ENCODE measurements at regions not wholly inside any gene's neighbourhood (a gene's known extent, or its start where the extent isn't known, plus 50 kb on each side); places are given as distances from the start of the nearest gene placed in this dataset.
A peak's percentile ranks its signal among the peaks of the same experiment; 100 is the strongest.
"Not testable (repeated sequence)": the region's sequence is repeated elsewhere in the genome, so short reads cannot be mapped to it uniquely, and the experiment has no call there.

DNA sequence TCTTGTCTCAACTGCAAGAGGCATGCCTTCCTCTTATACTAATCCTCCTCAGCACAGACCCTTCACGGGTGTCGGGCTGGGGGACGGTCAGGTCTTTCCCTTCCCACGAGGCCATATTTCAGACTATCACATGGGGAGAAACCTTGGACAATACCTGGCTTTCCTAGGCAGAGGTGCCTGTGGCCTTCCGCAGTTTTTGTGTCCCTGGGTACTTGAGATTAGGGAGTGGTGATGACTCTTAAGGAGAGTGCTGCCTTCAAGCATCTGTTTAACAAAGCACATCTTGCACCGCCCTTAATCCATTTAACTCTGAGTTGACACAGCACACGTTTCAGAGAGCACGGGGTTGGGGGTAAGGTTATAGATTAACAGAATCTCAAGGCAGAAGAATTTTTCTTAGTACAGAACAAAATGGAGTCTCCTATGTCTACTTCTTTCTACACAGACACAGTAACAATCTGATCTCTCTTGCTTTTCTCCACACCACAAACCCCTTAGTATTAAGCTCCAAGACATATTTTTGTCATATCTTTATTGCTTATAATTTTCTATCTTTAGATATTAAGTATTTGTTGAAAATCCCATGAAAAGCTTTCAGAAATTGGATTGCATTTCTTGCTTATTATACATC is 72.8 kb upstream of the LPCAT1 start:
- not testable (repeated sequence) for H3K36me3 ChIP-seq (ENCODE audit: control insufficient read depth, insufficient read depth, low read length); H3K9me3 ChIP-seq (replicated peaks; ENCODE audit: control insufficient read depth, low read depth, low read length); H3K27ac ChIP-seq (ENCODE audit: low read length); H3K4me1 ChIP-seq (ENCODE audit: control insufficient read depth, insufficient read depth, low read length); H3K27me3 ChIP-seq (ENCODE audit: control insufficient read depth, insufficient read depth, low read length); DNase-seq; H3K4me3 ChIP-seq (ENCODE audit: low read length)
- WGBS (ENCODE audit: insufficient coverage): no CpG with 5 or more reads among the region's 8 CpGs

DNA sequence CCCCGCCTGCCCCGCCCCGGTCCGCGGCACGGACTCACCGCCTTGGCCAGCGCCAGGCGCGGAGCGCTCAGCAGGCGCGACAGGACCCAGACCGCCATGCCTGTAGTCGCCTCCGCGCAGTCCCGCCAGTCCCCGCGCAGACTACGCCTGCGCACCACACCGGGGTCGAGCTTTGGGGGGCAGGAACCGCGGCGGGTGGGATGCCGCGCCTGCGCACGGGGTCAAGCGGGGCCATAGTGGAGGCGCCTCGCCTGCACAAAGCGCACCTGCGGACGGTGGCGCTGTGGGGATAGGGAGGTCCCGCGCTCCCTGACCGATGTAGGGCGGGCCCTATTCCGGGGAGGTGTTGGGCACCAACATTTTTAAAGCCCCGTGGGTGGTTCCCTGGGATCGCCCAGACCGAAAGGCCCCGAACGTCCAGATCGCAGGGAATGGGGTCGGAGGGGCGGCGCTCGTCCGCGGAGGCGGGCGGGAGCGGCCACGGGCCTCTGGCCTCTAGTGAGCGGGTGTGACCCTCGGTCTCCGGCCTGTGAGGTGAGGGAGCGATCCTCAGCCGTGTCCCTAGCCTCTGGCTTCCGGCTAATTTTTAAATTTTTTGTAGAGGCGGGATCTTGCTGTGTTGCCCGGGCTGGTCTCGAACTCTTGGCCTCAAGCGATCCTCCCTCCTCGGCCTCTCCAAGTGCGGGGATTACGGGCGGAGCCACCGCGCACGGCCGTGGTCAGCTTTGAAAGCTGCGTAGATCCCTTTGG is 70.8 kb upstream of the LPCAT1 start:
- H3K4me1 ChIP-seq (ENCODE audit: control insufficient read depth, insufficient read depth, low read length): peaks cover 6% of the 10 kb centered on the region
- H3K27me3 ChIP-seq (ENCODE audit: control insufficient read depth, insufficient read depth, low read length): no peaks in the 10 kb centered on the region
- H3K9me3 ChIP-seq (replicated peaks; ENCODE audit: control insufficient read depth, low read depth, low read length): no peaks in the 10 kb centered on the region
- peaks cover 3% of the 10 kb centered on the region for H3K36me3 ChIP-seq (ENCODE audit: control insufficient read depth, insufficient read depth, low read length)
- peak overlapping the region; percentile 76 for H3K4me3 ChIP-seq (ENCODE audit: low read length)
- peak overlapping the region; percentile 62 for H3K27ac ChIP-seq (ENCODE audit: low read length)
- DNase-seq: peak; percentile 90
- WGBS (ENCODE audit: insufficient coverage): 15% methylated on average over 72 of the region's 78 CpGs

DNA sequence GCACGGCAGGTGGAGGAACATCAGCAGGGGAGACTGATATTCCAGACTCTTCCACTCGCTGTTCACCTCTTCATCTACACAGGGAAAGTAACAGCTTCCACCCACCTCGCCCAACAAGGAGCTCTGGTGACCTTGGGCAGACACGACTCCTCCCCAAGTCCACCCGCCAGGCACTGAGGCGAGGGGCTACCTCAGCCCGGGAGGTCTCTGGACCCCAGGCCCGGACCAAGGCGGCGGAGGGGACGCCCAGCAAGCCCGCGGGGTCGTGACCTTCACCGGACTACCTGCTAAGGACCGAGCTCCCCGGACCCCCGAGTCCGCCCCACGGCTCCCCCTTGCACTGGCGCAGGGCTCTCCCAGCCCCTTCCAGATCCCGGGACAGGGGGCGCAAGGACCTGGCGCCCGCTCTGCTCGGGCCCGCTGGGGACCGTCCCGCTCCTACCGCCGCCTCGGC is 70.2 kb upstream of the LPCAT1 start:
- WGBS (ENCODE audit: insufficient coverage): 10% methylated on average over 31 of the region's 32 CpGs
- Histone ChIP-seq H3K4me3 (ENCODE audit: low read length) (peak overlapping the region; percentile 76), H3K27ac (ENCODE audit: low read length) (peak overlapping the region; percentile 42), H3K27me3 (ENCODE audit: control insufficient read depth, insufficient read depth, low read length) (no peaks in the 10 kb centered on the region), H3K9me3 (replicated peaks; ENCODE audit: control insufficient read depth, low read depth, low read length) (no peaks in the 10 kb centered on the region), H3K36me3 (ENCODE audit: control insufficient read depth, insufficient read depth, low read length) (peaks cover 3% of the 10 kb centered on the region), H3K4me1 (ENCODE audit: control insufficient read depth, insufficient read depth, low read length) (peaks cover 6% of the 10 kb centered on the region)
- peak; percentile 17 for DNase-seq

DNA sequence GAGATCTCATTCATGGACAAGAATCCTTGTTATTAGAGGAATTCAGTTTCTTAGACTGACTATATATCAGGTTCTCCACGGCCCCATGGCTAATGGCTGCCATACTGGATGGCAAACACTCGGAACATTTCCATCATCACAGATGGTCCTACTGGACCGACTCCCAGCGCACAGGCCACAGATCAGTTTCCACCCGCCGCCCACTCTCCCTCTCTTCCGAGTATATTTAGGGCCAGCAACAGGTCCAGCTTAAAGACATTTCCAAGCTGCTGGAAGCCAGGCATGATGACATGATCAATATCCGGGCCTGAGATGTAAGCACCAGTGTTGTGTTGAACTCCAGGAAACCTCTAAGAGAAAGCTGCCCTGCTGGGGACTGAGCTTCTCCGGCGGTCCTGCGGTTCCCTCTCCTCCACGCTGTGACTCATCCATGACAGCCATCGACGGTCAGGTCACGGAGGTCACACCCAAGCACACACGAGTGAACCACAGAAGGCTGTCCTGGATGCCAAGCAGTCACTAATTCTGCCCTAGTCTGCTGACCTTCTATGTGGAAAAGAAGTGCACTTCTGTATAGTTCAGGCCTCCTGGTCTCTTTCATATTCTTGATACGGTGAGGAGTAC is 64.4 kb upstream of the LPCAT1 start:
- not testable (repeated sequence) for H3K4me3 ChIP-seq (ENCODE audit: low read length); H3K9me3 ChIP-seq (replicated peaks; ENCODE audit: control insufficient read depth, low read depth, low read length); DNase-seq; H3K4me1 ChIP-seq (ENCODE audit: control insufficient read depth, insufficient read depth, low read length); H3K27me3 ChIP-seq (ENCODE audit: control insufficient read depth, insufficient read depth, low read length); H3K27ac ChIP-seq (ENCODE audit: low read length)
- WGBS (ENCODE audit: insufficient coverage): 90% methylated on average over 14 of the region's 17 CpGs
- peaks cover 28% of the 10 kb centered on the region for H3K36me3 ChIP-seq (ENCODE audit: control insufficient read depth, insufficient read depth, low read length)

DNA sequence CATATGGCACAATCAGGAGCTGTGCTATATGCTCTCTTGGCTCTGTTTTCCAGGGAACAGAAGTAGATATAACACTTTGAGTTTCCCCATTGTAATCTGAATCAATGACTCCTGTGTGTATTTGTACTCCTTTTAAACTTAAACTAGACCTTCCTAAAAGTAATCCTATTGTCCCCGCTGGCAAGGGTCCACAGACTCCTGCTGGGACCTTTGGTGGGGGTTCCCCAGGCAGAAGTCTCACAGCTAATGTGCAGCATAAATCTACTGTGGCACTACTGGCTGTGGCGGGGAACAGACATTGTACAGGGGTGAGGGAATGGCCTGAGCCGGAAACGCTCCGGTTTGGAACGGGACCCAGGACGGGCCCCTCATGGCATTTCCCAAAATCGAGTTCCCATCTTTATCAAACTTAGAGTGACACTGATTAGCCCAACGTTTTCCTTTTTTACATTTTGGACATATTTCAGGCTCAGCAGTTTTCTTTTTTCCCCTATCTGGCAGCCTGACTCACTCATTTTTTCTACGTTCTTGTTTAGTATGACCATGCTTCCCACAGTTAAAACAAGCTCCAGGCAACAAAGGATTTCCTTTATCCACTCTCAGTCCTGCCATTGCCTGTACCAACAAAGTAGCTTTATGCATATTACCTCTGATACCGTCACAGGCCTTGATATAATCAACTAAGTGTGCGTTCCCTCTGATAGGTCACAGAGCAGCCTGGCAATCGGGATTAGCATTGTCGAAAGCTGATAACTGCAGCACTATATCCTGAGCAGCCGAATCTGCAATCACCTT is 59.5 kb upstream of the LPCAT1 start:
- DNase-seq; H3K27ac ChIP-seq (ENCODE audit: low read length); H3K4me3 ChIP-seq (ENCODE audit: low read length); H3K4me1 ChIP-seq (ENCODE audit: control insufficient read depth, insufficient read depth, low read length); H3K9me3 ChIP-seq (replicated peaks; ENCODE audit: control insufficient read depth, low read depth, low read length); H3K27me3 ChIP-seq (ENCODE audit: control insufficient read depth, insufficient read depth, low read length): not testable (repeated sequence)
- WGBS (ENCODE audit: insufficient coverage): 93% methylated on average over 14 of the region's 15 CpGs
- H3K36me3 ChIP-seq (ENCODE audit: control insufficient read depth, insufficient read depth, low read length): peaks cover 21% of the 10 kb centered on the region

DNA sequence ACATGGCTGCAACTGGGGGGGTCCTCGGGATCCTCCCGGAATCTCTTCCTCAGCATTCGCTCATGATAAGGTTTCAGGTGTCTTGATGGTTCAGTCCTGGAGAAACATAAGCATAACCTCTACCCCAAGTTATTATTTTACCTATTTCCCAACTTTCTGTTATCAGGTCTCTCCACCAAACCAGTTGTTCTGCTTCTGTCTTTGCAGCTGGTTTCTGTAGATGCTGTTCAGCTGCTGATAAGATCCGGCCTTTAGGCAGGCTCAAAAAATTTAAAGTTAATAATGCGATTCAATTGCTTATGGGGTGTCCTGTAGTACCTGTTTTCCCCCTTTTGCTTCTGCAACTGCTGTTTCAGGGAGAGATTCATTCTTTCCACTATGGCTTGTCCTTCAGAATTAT is 55.6 kb upstream of the LPCAT1 start:
- 100% methylated on average over 2 of the region's 5 CpGs for WGBS (ENCODE audit: insufficient coverage)
- H3K27ac ChIP-seq (ENCODE audit: low read length): not testable (repeated sequence)

DNA sequence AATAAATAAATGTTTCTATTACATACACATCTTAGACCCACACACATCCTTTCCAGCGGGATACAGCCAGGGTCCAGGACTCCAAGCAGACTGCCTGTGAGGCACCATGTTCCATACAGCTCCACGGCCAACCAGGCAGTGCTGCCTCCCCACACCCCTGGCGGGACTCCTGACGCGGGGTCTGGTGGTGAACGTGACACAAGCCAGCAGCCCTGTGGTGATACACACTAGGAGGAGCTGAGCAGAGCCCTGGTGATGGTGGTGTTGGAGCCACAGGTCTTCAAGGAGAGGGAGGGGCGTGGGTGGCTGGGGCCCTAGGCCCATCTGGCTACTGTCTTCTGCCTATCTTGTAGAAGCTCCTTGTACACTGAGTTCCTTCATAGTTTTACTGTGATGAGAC is 53.1 kb upstream of the LPCAT1 start:
- peaks cover 15% of the 10 kb centered on the region for H3K36me3 ChIP-seq (ENCODE audit: control insufficient read depth, insufficient read depth, low read length)
- 100% methylated on average over 1 of the region's 7 CpGs for WGBS (ENCODE audit: insufficient coverage)

More for the DNA sequence above, 55.6 kb upstream of the LPCAT1 start:
- not testable (repeated sequence) for DNase-seq; H3K9me3 ChIP-seq (replicated peaks; ENCODE audit: control insufficient read depth, low read depth, low read length); H3K4me1 ChIP-seq (ENCODE audit: control insufficient read depth, insufficient read depth, low read length); H3K27me3 ChIP-seq (ENCODE audit: control insufficient read depth, insufficient read depth, low read length); H3K4me3 ChIP-seq (ENCODE audit: low read length)
- peaks cover 10% of the 10 kb centered on the region for H3K36me3 ChIP-seq (ENCODE audit: control insufficient read depth, insufficient read depth, low read length)

DNA sequence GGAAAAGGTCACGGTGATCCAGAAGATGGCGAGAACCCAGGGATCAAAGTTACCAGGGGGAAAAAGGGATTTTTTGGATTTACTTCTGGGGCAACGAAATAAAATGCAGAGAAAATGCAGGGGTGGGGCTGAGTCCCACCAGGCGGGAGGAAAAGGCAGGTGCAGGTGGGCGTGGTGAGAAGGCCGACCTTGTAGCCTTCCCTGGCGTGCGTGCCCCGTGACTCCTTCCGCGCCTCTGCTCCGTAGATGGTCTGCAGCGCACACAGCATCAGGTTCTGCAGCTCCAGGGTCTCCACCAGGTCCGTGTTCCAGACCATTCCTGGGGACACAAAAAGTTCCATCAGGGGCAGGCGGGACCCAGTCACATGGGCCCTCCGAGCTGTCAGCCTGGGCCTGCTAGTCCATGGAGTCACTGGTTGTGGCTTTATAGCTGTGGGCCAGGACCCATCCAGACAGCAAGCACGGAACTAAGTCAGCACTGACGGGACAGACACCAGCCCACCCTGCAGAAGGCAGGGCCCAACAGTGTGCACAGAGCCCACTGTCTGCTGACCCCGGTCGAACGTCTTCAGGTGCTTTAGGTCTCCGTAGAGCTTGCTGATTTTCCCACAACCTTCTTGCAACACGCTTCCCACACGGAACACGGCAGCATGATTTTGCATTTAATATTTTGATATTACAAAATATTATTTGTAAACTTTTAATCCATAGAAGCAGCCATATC is 52.4 kb upstream of the LPCAT1 start:
- H3K9me3 ChIP-seq (replicated peaks; ENCODE audit: control insufficient read depth, low read depth, low read length); H3K27ac ChIP-seq (ENCODE audit: low read length); DNase-seq; H3K27me3 ChIP-seq (ENCODE audit: control insufficient read depth, insufficient read depth, low read length); H3K4me1 ChIP-seq (ENCODE audit: control insufficient read depth, insufficient read depth, low read length); H3K4me3 ChIP-seq (ENCODE audit: low read length): not testable (repeated sequence)
- WGBS (ENCODE audit: insufficient coverage): 96% methylated on average over 7 of the region's 25 CpGs
- H3K36me3 ChIP-seq (ENCODE audit: control insufficient read depth, insufficient read depth, low read length): peaks cover 18% of the 10 kb centered on the region

More for the DNA sequence above, 53.1 kb upstream of the LPCAT1 start:
- H3K9me3 ChIP-seq (replicated peaks; ENCODE audit: control insufficient read depth, low read depth, low read length); H3K27ac ChIP-seq (ENCODE audit: low read length); H3K27me3 ChIP-seq (ENCODE audit: control insufficient read depth, insufficient read depth, low read length); H3K4me1 ChIP-seq (ENCODE audit: control insufficient read depth, insufficient read depth, low read length); DNase-seq; H3K4me3 ChIP-seq (ENCODE audit: low read length): not testable (repeated sequence)

DNA sequence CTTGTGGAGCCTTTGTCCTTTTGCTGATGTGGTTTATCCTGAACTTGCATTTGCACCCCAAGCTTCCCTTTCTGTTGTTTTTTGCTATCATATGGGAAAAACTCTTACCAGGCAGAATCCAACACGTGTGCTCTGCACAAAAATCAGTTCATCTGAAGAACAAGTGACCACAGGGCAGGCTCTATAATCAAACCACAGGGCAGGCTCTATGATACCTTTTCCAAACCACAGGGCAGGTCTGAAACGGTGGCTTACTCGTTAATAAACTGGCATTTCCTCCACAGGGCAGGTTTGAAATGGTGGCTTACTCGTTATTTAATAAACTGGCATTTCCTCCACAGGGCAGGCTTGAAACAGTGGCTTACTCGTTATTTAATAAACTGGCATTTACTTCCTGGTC is 51.7 kb upstream of the LPCAT1 start:
- not testable (repeated sequence) for DNase-seq; H3K4me1 ChIP-seq (ENCODE audit: control insufficient read depth, insufficient read depth, low read length); H3K9me3 ChIP-seq (replicated peaks; ENCODE audit: control insufficient read depth, low read depth, low read length); H3K27ac ChIP-seq (ENCODE audit: low read length); H3K27me3 ChIP-seq (ENCODE audit: control insufficient read depth, insufficient read depth, low read length); H3K4me3 ChIP-seq (ENCODE audit: low read length)
- peaks cover 19% of the 10 kb centered on the region for H3K36me3 ChIP-seq (ENCODE audit: control insufficient read depth, insufficient read depth, low read length)
- WGBS (ENCODE audit: insufficient coverage): 77% methylated on average over 3 of the region's 5 CpGs
